Progenitor cell of endocrine pancreas (in vitro differentiated cells): ENCODE measurements at regions not wholly inside any gene's neighbourhood (a gene's known extent, or its start where the extent isn't known, plus 50 kb on each side); places are given as distances from the start of the nearest gene placed in this dataset.

Experiments used
- DNase-seq: peaks from one replicate; pipeline ENCODE4 v3.0.0; 2021; ENCODE audit warnings: low spot score; ENCODE audit not compliant: unreplicated experiment
- H3K27ac Mint-ChIP-seq: 2 replicates; pipeline ENCODE4 v1.8.0; 2021; ENCODE audit warnings: mild to moderate bottlenecking, moderate library complexity, mixed read lengths
- H3K27me3 Mint-ChIP-seq: 2 replicates; pipeline ENCODE4 v1.8.0; 2021; ENCODE audit warnings: mixed read lengths
- H3K36me3 Mint-ChIP-seq: 2 replicates; pipeline ENCODE4 v1.8.0; 2022; ENCODE audit warnings: mixed read lengths; ENCODE audit not compliant: insufficient read depth
- H3K4me1 Mint-ChIP-seq: 2 replicates; pipeline ENCODE4 v1.8.0; 2021; ENCODE audit warnings: low read depth, mixed read lengths
- H3K4me3 Mint-ChIP-seq: 2 replicates; pipeline ENCODE4 v1.8.0; 2021; ENCODE audit warnings: low read depth, mild to moderate bottlenecking, moderate library complexity, mixed read lengths
- H3K9me3 Mint-ChIP-seq: 2 replicates; pipeline ENCODE4 v1.8.0; 2021; ENCODE audit warnings: low read depth, mixed read lengths
- CTCF ChIP-seq: fragments of 200-600 bp; sonication (generic); IDR thresholded peaks from one replicate; pipeline ENCODE4 v1.5.0; 2021; ENCODE audit warnings: antibody characterized with exemption, mild to moderate bottlenecking; ENCODE audit not compliant: unreplicated experiment

GRCh38 chr5:116914869-116915504 is 340.4 kb upstream of the SEMA6A start:
- Mint-ChIP-seq H3K4me3 (no peak overlapping the region), H3K4me1 (no peaks in the 10 kb centered on the region), H3K27me3 (no peaks in the 10 kb centered on the region)

GRCh38 chr5:116912221-116912620 is 337.6 kb upstream of the SEMA6A start:
- Mint-ChIP-seq H3K36me3 (no peaks in the 10 kb centered on the region), H3K9me3 (no peaks in the 10 kb centered on the region), H3K27ac (no peak overlapping the region), H3K27me3 (no peaks in the 10 kb centered on the region), H3K4me3 (no peak overlapping the region), H3K4me1 (no peaks in the 10 kb centered on the region)
- no peak for DNase-seq
- TF ChIP-seq CTCF: no peak

More at GRCh38 chr5:116914869-116915504, 340.4 kb upstream of the SEMA6A start:
- Mint-ChIP-seq H3K9me3 (no peaks in the 10 kb centered on the region), H3K36me3 (no peaks in the 10 kb centered on the region), H3K27ac (no peak overlapping the region)
- no peak for TF ChIP-seq CTCF
- DNase-seq: no peak

GRCh38 chr5:116911074-116911473 is 336.5 kb upstream of the SEMA6A start:
- H3K27me3 Mint-ChIP-seq: no peaks in the 10 kb centered on the region
- no peaks in the 10 kb centered on the region for H3K4me1 Mint-ChIP-seq
- no peaks in the 10 kb centered on the region for H3K9me3 Mint-ChIP-seq
- H3K36me3 Mint-ChIP-seq: no peaks in the 10 kb centered on the region
- no peak for DNase-seq
- no peak overlapping the region for H3K27ac Mint-ChIP-seq
- no peak overlapping the region for H3K4me3 Mint-ChIP-seq
- no peak for TF ChIP-seq CTCF

GRCh38 chr5:116908537-116908936 is 333.9 kb upstream of the SEMA6A start:
- no peaks in the 10 kb centered on the region for H3K9me3 Mint-ChIP-seq
- no peaks in the 10 kb centered on the region for H3K36me3 Mint-ChIP-seq
- no peaks in the 10 kb centered on the region for H3K27me3 Mint-ChIP-seq
- no peaks in the 10 kb centered on the region for H3K4me1 Mint-ChIP-seq
- no peak for TF ChIP-seq CTCF
- no peak overlapping the region for H3K4me3 Mint-ChIP-seq
- no peak overlapping the region for H3K27ac Mint-ChIP-seq
- DNase-seq: no peak

GRCh38 chr5:116905885-116906284 is 331.3 kb upstream of the SEMA6A start:
- no peaks in the 10 kb centered on the region for H3K4me1 Mint-ChIP-seq
- H3K9me3 Mint-ChIP-seq: no peaks in the 10 kb centered on the region
- no peak overlapping the region for H3K4me3 Mint-ChIP-seq
- H3K27me3 Mint-ChIP-seq: no peaks in the 10 kb centered on the region
- H3K27ac Mint-ChIP-seq: no peak overlapping the region
- no peak for DNase-seq
- no peaks in the 10 kb centered on the region for H3K36me3 Mint-ChIP-seq
- no peak for TF ChIP-seq CTCF
